ENCODE measurements at regions not wholly inside any gene's neighbourhood (a gene's known extent, or its start where the extent isn't known, plus 50 kb on each side); places are given as distances from the start of the nearest gene placed in this dataset.

GRCh38 chr5:133806847-133807246 is 161.6 kb downstream of the C5orf15 start:
- no peaks in the 10 kb centered on the region for H3K36me3 ChIP-seq (ENCODE audit: insufficient read depth, low read length)
- H3K4me3 ChIP-seq (ENCODE audit: low read depth, low read length, poor library complexity, severe bottlenecking), result no peak overlapping the region
- no peaks in the 10 kb centered on the region for H4K20me1 ChIP-seq (ENCODE audit: insufficient read depth, low read length)
- H3K79me2 ChIP-seq (ENCODE audit: insufficient read depth, low read length), result no peaks in the 10 kb centered on the region
- no peak overlapping the region for H2AFZ ChIP-seq (ENCODE audit: low read length)
- H3F3A ChIP-seq (ENCODE audit: insufficient read depth, low read length), result no peaks in the 10 kb centered on the region
- H3K27me3 ChIP-seq (ENCODE audit: insufficient read depth, low read length), result 0 out of 2 replicates have a peak, but pooled peaks cover 3% of the 10 kb centered on the region
- TF ChIP-seq CTCF (IDR thresholded peaks at IDR 0.05; ENCODE audit: low read length) (no peak), EZH2 (IDR thresholded peaks at IDR 0.05; ENCODE audit: borderline replicate concordance, low read length) (no peak)
- H3K4me2 ChIP-seq (ENCODE audit: low read length), result no peak overlapping the region
- H3K9ac ChIP-seq (ENCODE audit: low read length), result no peak overlapping the region
- no peaks in the 10 kb centered on the region for H3K9me3 ChIP-seq (ENCODE audit: low read length)
- no peaks in the 10 kb centered on the region for H3K4me1 ChIP-seq (ENCODE audit: insufficient read depth, low read length, severe bottlenecking)
- H3K9me2 ChIP-seq (ENCODE audit: low read depth, low read length), result no peaks in the 10 kb centered on the region
- no peak overlapping the region for H3K27ac ChIP-seq (ENCODE audit: low read depth, low read length, poor library complexity, severe bottlenecking)

- TF ChIP-seq EZH2 (IDR thresholded peaks at IDR 0.05; ENCODE audit: borderline replicate concordance, low read length) (no peak), CTCF (IDR thresholded peaks at IDR 0.05; ENCODE audit: low read length) (no peak)
- no peaks in the 10 kb centered on the region for H3F3A ChIP-seq (ENCODE audit: insufficient read depth, low read length)
- H3K4me1 ChIP-seq (ENCODE audit: insufficient read depth, low read length, severe bottlenecking), result no peaks in the 10 kb centered on the region
- H3K4me3 ChIP-seq (ENCODE audit: low read depth, low read length, poor library complexity, severe bottlenecking), result no peak overlapping the region
- H3K27me3 ChIP-seq (ENCODE audit: insufficient read depth, low read length), result 0 out of 2 replicates have a peak, but pooled peaks cover 3% of the 10 kb centered on the region
- no peak overlapping the region for H3K4me2 ChIP-seq (ENCODE audit: low read length)
- no peak overlapping the region for H3K27ac ChIP-seq (ENCODE audit: low read depth, low read length, poor library complexity, severe bottlenecking)
- H3K36me3 ChIP-seq (ENCODE audit: insufficient read depth, low read length), result no peaks in the 10 kb centered on the region
- no peaks in the 10 kb centered on the region for H3K79me2 ChIP-seq (ENCODE audit: insufficient read depth, low read length)
- H4K20me1 ChIP-seq (ENCODE audit: insufficient read depth, low read length), result no peaks in the 10 kb centered on the region
- no peak overlapping the region for H2AFZ ChIP-seq (ENCODE audit: low read length)
- H3K9me2 ChIP-seq (ENCODE audit: low read depth, low read length), result no peaks in the 10 kb centered on the region
- no peak overlapping the region for H3K9ac ChIP-seq (ENCODE audit: low read length)
- no peaks in the 10 kb centered on the region for H3K9me3 ChIP-seq (ENCODE audit: low read length)
These were observed 166.3 kb downstream of the C5orf15 start for GRCh38 chr5:133801955-133802751.

- Histone ChIP-seq H3K9me2 (ENCODE audit: low read depth, low read length) (no peaks in the 10 kb centered on the region), H3K4me1 (ENCODE audit: insufficient read depth, low read length, severe bottlenecking) (no peaks in the 10 kb centered on the region), H3K9ac (ENCODE audit: low read length) (no peak overlapping the region), H2AFZ (ENCODE audit: low read length) (no peak overlapping the region), H3K36me3 (ENCODE audit: insufficient read depth, low read length) (no peaks in the 10 kb centered on the region), H4K20me1 (ENCODE audit: insufficient read depth, low read length) (no peaks in the 10 kb centered on the region), H3K27ac (ENCODE audit: low read depth, low read length, poor library complexity, severe bottlenecking) (no peak overlapping the region), H3F3A (ENCODE audit: insufficient read depth, low read length) (no peaks in the 10 kb centered on the region), H3K9me3 (ENCODE audit: low read length) (no peaks in the 10 kb centered on the region), H3K4me3 (ENCODE audit: low read depth, low read length, poor library complexity, severe bottlenecking) (no peak overlapping the region), H3K27me3 (ENCODE audit: insufficient read depth, low read length) (no peaks in the 10 kb centered on the region), H3K4me2 (ENCODE audit: low read length) (no peak overlapping the region), H3K79me2 (ENCODE audit: insufficient read depth, low read length) (no peaks in the 10 kb centered on the region)
- TF ChIP-seq EZH2 (IDR thresholded peaks at IDR 0.05; ENCODE audit: borderline replicate concordance, low read length), result no peak
- TF ChIP-seq CTCF (IDR thresholded peaks at IDR 0.05; ENCODE audit: low read length), result no peak
These were observed 167.0 kb downstream of the C5orf15 start for GRCh38 chr5:133801431-133801830.

All from OCI-LY1 (cell line).